ENCODE measurements at regions not wholly inside any gene's neighbourhood (a gene's known extent, or its start where the extent isn't known, plus 50 kb on each side); places are given as distances from the start of the nearest gene placed in this dataset.
"Not testable (repeated sequence)": the region's sequence is repeated elsewhere in the genome, so short reads cannot be mapped to it uniquely, and the experiment has no call there.

DNA sequence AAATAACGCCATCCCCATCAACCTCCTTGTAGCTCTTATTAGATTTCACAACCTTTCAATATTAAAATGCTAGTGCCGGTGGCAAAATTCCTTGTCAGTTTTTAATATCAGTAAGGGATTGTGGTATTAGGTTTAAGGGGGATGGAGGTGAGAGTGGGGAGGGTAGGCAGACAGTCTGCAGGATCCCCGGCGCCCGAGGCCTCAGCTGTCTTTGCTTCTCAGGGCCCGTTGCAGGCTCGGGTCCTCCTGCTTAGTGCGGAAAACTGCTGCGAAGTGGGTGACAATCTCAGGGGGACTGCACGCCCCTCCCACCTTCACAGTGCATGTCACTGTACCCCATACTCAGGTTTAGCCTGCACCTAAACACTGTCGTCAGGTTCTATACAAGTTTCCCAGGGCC is 274.3 kb upstream of the PODXL start:
- no peak for DNase-seq (ENCODE audit: low spot score in 2 of 2)
- H3K4me1 ChIP-seq: no peaks in the 10 kb centered on the region
- H3K27ac ChIP-seq: no peak overlapping the region
- WGBS, 2 donors: 71 to 75% methylated on average over 9 to 11 of the region's 11 CpGs
- no peak overlapping the region for H3K4me3 ChIP-seq
- H3K27me3 ChIP-seq: peaks cover 0 to 17% of the 10 kb centered on the region in 2 donors
- H3K9me3 ChIP-seq: peaks cover 0 to 10% (median 0%) of the 10 kb centered on the region in 4 donors
- H3K36me3 ChIP-seq: no peaks in the 10 kb centered on the region
- TF ChIP-seq EP300 (IDR thresholded peaks at IDR 0.05) (no peak), CTCF (IDR thresholded peaks at IDR 0.05) (no peak), POLR2A (IDR thresholded peaks at IDR 0.05) (no peak)

GRCh38 chr7:131829947-131830558 is 273.6 kb upstream of the PODXL start:
- H3K36me3 ChIP-seq: no peaks in the 10 kb centered on the region
- DNase-seq (ENCODE audit: low spot score in 2 of 2): no peak
- peaks cover 0 to 17% of the 10 kb centered on the region in 2 donors for H3K27me3 ChIP-seq
- H3K4me3 ChIP-seq: no peak overlapping the region
- no peak for TF ChIP-seq CTCF (IDR thresholded peaks at IDR 0.05)
- WGBS, 2 donors: 13 to 21% methylated on average over 16 to 18 of the region's 18 CpGs
- no peaks in the 10 kb centered on the region for H3K4me1 ChIP-seq
- H3K27ac ChIP-seq: no peak overlapping the region
- peaks cover 0 to 10% (median 0%) of the 10 kb centered on the region in 4 donors for H3K9me3 ChIP-seq

- H3K9me3 ChIP-seq: peaks cover 0 to 10% (median 0%) of the 10 kb centered on the region in 4 donors
Measured at GRCh38 chr7:131827421-131827820, 271.0 kb upstream of the PODXL start.

GRCh38 chr7:131826960-131827359 is 270.5 kb upstream of the PODXL start:
- H3K4me1 ChIP-seq: no peaks in the 10 kb centered on the region
- H3K4me3 ChIP-seq: no peak overlapping the region
- WGBS, 2 donors: 49 to 58% methylated on average over 8 of the region's 8 CpGs
- TF ChIP-seq CTCF (IDR thresholded peaks at IDR 0.05) (no peak), POLR2A (IDR thresholded peaks at IDR 0.05) (no peak), EP300 (IDR thresholded peaks at IDR 0.05) (no peak)
- peaks cover 0 to 10% (median 0%) of the 10 kb centered on the region in 4 donors for H3K9me3 ChIP-seq
- DNase-seq (ENCODE audit: low spot score in 2 of 2): no peak
- H3K36me3 ChIP-seq: no peaks in the 10 kb centered on the region
- peaks cover 0 to 17% of the 10 kb centered on the region in 2 donors for H3K27me3 ChIP-seq
- no peak overlapping the region for H3K27ac ChIP-seq

More at GRCh38 chr7:131827421-131827820, 271.0 kb upstream of the PODXL start:
- WGBS, 2 donors: 64 to 67% methylated on average over 5 of the region's 5 CpGs
- peaks cover 0 to 17% of the 10 kb centered on the region in 2 donors for H3K27me3 ChIP-seq
- no peak for TF ChIP-seq CTCF (IDR thresholded peaks at IDR 0.05)
- no peak for TF ChIP-seq POLR2A (IDR thresholded peaks at IDR 0.05)
- TF ChIP-seq EP300 (IDR thresholded peaks at IDR 0.05): no peak
- DNase-seq (ENCODE audit: low spot score in 2 of 2): no peak
- H3K36me3 ChIP-seq: no peaks in the 10 kb centered on the region
- no peak overlapping the region for H3K4me3 ChIP-seq
- H3K4me1 ChIP-seq: no peaks in the 10 kb centered on the region
- no peak overlapping the region for H3K27ac ChIP-seq

DNA sequence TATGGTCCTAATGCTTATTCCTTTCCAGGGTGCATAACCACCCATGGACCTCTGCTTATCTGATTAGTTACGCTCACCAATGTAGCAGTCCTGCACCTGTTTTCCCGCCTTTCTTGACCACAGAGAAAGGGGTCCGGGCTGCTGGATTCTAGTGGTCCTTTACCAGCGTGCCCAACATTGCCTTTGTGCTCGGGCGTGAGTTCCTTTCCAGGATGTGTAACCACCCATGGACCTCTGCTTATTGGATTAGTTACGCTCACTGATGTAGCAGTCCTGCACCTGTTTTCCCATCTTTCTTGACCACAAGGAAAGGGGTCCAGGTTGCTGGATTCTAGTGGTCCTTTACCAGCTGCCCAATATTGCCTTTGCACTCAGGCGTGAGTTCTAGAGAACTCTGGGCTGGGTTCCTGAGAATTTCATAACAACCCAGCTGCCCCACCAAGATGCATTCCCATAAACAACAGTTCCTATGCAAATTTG is 267.6 kb upstream of the PODXL start:
- not testable (repeated sequence) for H3K9me3 ChIP-seq; H3K4me3 ChIP-seq; H3K27ac ChIP-seq; DNase-seq (ENCODE audit: low spot score in 2 of 2); H3K36me3 ChIP-seq; H3K27me3 ChIP-seq; H3K4me1 ChIP-seq
- WGBS, 2 donors: 93 to 98% methylated on average over 8 of the region's 8 CpGs
